ENCODE measurements at regions not wholly inside any gene's neighbourhood (a gene's known extent, or its start where the extent isn't known, plus 50 kb on each side); places are given as distances from the start of the nearest gene placed in this dataset.

DNA sequence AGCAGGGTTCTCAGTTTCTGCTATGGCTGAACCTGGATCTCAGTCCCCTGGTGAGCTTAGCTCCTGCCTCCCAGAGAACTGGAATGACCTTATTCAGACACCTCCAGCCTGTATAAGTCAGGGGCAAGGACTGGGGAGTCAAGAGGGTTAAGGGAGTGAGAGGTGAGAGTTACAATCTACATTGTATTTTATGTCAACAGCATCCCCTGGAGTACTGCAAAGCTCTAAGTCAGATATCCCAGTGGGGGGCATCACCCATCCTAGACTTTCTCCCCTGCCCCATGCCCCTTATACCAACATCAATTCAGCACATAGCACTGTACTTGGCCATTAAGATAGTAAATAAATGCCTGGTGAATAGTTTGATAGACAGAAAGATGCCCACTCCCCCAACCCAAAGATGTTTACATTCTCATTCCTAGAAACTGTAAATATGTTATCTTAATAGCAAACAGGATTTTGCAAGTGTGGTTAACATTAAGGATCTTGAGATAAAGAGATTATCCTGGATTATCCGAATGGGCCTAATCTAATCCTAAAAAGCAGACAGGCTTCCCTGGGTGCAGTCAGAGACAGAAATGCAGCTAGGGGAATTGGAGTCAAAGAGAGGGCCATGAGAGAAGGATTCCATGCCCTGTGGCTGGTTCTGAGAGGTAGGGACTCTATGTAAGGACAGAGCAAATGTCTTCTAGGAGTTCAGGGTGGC is 132.3 kb upstream of the RASGRP1 start:
- Histone ChIP-seq H3K4me3 (no peak overlapping the region), H3K4me1 (ENCODE audit: control insufficient read depth in 1 of 2, low read depth in 2 of 2) (peaks cover 2 to 5% of the 10 kb centered on the region in 2 donors), H3K27ac (no peak overlapping the region), H3K36me3 (no peaks in the 10 kb centered on the region), H3K9me3 (no peaks in the 10 kb centered on the region), H3K27me3 (replicated peaks; ENCODE audit: insufficient read depth) (no peaks in the 10 kb centered on the region)
- TF ChIP-seq, protein P1, sequence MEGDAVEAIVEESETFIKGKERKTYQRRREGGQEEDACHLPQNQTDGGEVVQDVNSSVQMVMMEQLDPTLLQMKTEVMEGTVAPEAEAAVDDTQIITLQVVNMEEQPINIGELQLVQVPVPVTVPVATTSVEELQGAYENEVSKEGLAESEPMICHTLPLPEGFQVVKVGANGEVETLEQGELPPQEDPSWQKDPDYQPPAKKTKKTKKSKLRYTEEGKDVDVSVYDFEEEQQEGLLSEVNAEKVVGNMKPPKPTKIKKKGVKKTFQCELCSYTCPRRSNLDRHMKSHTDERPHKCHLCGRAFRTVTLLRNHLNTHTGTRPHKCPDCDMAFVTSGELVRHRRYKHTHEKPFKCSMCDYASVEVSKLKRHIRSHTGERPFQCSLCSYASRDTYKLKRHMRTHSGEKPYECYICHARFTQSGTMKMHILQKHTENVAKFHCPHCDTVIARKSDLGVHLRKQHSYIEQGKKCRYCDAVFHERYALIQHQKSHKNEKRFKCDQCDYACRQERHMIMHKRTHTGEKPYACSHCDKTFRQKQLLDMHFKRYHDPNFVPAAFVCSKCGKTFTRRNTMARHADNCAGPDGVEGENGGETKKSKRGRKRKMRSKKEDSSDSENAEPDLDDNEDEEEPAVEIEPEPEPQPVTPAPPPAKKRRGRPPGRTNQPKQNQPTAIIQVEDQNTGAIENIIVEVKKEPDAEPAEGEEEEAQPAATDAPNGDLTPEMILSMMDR (IDR thresholded peaks at IDR 0.05): no peak
- DNase-seq (ENCODE audit: low spot score) (no peak), ATAC-seq (ENCODE audit: insufficient number of reproducible peaks, low FRiP score, low read depth) (no peak)

DNA sequence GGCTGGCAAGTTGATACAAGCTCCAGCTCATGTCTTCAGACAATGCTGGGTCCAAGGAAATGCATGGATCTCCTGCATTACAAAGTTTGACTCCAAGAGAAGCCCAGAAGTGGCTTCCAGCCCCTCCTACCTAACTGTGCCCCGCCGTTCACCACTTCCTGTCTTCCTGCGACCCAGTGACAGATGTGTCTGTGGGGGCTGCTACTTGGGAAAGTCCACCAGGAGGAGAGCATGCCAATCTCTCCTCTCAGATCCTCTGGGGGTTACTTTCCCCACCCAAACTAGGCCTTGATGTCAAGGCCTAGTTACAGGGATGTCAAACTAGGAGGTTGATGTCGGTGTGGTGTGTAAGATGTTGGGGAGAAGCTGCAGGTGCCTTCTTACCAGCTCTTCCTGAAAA is 133.6 kb upstream of the RASGRP1 start:
- Histone ChIP-seq H3K4me1 (ENCODE audit: control insufficient read depth in 1 of 2, low read depth in 2 of 2) (no peaks in the 10 kb centered on the region), H3K9me3 (no peaks in the 10 kb centered on the region), H3K27ac (no peak overlapping the region), H3K36me3 (no peaks in the 10 kb centered on the region), H3K27me3 (replicated peaks; ENCODE audit: insufficient read depth) (no peaks in the 10 kb centered on the region), H3K4me3 (no peak overlapping the region)
- ATAC-seq (ENCODE audit: insufficient number of reproducible peaks, low FRiP score, low read depth): no peak
- no peak for DNase-seq (ENCODE audit: low spot score)
- TF ChIP-seq, protein P1 (IDR thresholded peaks at IDR 0.05): no peak

DNA sequence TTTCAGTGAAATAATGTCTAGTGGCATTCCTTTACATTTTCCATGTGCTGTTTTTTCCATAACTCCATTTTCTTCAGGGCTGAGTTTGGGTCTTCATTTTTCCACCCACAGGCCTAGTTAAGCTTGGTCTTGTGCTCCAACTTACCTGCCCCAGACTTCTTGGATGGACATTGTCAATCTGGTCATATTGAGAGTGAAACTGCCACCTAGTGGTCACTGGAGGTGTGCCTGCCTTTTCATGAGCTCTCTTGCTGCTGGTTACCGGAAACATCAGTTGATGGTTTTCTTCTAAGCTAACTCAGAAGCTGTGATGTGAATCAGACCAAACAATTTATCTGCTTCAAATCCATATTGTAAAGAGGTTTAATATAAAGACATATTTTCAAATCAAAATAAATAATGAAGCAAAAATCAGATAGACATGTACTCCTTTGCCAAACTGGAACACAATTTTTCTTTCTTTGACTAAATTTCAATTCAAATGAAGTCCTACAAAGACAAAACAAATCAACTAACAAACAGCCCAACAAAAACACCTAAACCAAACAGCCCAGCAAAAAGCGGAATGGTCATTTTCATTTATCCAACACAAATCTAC is 135.1 kb upstream of the RASGRP1 start:
- Histone ChIP-seq H3K4me3 (no peak overlapping the region), H3K9me3 (no peaks in the 10 kb centered on the region), H3K27me3 (replicated peaks; ENCODE audit: insufficient read depth) (no peaks in the 10 kb centered on the region), H3K36me3 (no peaks in the 10 kb centered on the region), H3K27ac (no peak overlapping the region), H3K4me1 (ENCODE audit: control insufficient read depth in 1 of 2, low read depth in 2 of 2) (no peaks in the 10 kb centered on the region)
- TF ChIP-seq, protein P1 (IDR thresholded peaks at IDR 0.05): peak; percentile 74
- no peak for DNase-seq (ENCODE audit: low spot score)
- no peak for ATAC-seq (ENCODE audit: insufficient number of reproducible peaks, low FRiP score, low read depth)

DNA sequence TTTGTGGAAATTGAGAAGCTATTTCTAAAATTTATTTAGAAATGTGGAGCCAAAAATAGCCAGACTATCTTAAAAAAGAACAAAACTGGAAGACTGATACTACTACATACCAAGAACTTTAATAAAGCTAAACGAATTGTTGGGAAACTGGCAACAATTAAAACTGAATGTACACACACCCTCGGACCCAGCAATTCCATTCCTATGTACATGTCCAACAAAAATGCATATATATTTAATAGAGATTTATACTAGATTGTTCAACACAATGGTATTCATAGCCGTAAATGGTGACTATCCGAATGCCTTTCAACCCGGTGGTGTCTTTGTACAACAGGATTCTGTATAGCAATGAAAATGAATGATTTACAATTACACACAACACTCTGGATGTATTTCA is 136.5 kb upstream of the RASGRP1 start:
- H3K9me3 ChIP-seq: no peaks in the 10 kb centered on the region
- no peaks in the 10 kb centered on the region for H3K36me3 ChIP-seq
- no peak overlapping the region for H3K27ac ChIP-seq
- ATAC-seq (ENCODE audit: insufficient number of reproducible peaks, low FRiP score, low read depth): no peak
- no peak overlapping the region for H3K4me3 ChIP-seq
- H3K4me1 ChIP-seq (ENCODE audit: control insufficient read depth in 1 of 2, low read depth in 2 of 2): no peaks in the 10 kb centered on the region
- TF ChIP-seq, protein P1 (IDR thresholded peaks at IDR 0.05): no peak
- no peaks in the 10 kb centered on the region for H3K27me3 ChIP-seq (replicated peaks; ENCODE audit: insufficient read depth)
- DNase-seq (ENCODE audit: low spot score): no peak

DNA sequence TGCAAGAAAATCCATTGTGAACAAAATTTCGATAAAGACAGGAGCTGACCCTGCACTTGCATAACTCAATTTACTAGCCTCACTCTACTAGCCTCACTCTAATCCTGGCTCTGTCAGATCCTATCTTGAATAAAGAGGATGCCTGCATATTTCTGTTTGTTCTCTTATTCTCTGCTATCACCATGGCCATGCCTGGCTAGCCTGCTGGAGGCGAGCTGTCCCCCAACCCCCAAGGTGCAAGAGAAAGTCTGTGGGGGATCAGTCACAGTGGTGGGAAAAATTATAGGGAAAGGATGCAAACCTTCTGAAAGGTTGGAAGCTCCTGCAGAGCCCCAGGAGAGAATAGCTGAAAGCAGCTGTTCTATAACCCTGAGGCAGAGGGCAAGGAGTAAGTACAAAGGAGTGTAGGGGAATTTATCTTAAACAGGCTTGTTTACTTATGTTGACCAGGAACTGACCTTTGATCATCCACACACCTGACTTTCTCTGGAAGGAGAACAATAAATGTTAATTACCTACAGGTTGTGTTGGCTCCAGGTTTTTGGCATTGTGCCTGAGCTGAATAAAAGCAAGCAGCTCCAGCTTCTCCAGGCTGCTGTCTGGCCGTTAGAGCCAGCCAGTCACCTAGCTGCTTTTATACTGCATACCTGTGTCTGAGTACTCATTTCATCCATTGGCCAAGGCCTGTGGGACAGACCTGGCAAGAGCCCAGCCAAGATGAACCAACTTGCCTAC is 137.7 kb upstream of the RASGRP1 start:
- Histone ChIP-seq H3K9me3 (no peaks in the 10 kb centered on the region), H3K36me3 (no peaks in the 10 kb centered on the region), H3K27ac (no peak overlapping the region), H3K4me3 (no peak overlapping the region), H3K4me1 (ENCODE audit: control insufficient read depth in 1 of 2, low read depth in 2 of 2) (no peaks in the 10 kb centered on the region), H3K27me3 (replicated peaks; ENCODE audit: insufficient read depth) (no peaks in the 10 kb centered on the region)
- ATAC-seq (ENCODE audit: insufficient number of reproducible peaks, low FRiP score, low read depth): no peak
- no peak for DNase-seq (ENCODE audit: low spot score)
- TF ChIP-seq, protein P1 (IDR thresholded peaks at IDR 0.05): no peak

Data from thoracic aorta (tissue), 2 donors.